GM13977 (cell line): ENCODE measurements at regions not wholly inside any gene's neighbourhood (a gene's known extent, or its start where the extent isn't known, plus 50 kb on each side); places are given as distances from the start of the nearest gene placed in this dataset.
A peak's percentile ranks its signal among the peaks of the same experiment; 100 is the strongest.

ENCODE experiments used
- DNase-seq: peaks from one replicate; pipeline ENCODE4 v3.0.0; 2012; ENCODE audit warnings: low spot score
- in situ Hi-C: fragments of 300-500 bp; cut with MboI; formaldehyde crosslinking; loops from one replicate; pipeline ENCODE4 v1.12.0; 2022; ENCODE audit warnings: low sequenced_read_pairs, low pct_unique_long_range_greater_than_20kb, mixed read lengths, inconsistent platforms; ENCODE audit not compliant: unreplicated experiment
- TF ChIP-seq, protein P1 (sequence below): IDR thresholded peaks from 2 replicates; pipeline ENCODE4 v1.5.1; 2012; ENCODE audit warnings: mild to moderate bottlenecking, control low read depth; ENCODE audit not compliant: insufficient read depth; ENCODE audit errors: extremely low read depth, missing control alignments

DNA sequence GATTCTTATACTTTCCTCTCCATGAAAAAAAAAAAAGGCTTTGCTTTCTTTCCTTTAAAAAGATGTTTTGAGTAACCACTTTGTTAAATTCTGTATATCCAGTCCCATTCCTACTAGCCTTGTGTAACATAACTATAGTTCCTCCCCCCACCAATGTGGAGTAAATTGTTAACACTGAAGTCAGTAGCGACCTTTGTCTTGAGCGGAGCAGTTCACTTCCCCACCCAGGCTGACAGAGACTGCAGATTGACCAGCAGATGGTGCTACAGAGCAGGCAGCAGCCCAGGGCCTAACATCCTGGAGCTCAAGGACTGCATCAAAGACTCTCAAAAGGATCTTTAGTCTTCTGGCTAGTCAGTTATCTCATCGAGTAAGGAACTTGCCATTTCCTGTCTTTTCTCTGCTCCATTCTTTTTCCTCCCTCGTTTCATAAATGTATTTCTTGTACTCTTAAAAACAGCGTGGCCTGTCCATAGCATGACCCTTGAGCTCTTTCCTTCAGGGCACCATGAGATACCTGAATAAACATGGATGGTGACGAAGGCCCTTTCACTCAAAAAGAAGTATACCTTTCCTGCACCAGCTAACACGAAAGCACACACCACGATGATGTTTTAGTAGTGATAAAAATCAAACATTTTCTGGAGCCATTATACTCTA lies 503.5 kb upstream of the PKN2 start:
- in situ Hi-C loops: loop anchor here (25.0 kb wide), 1 partner anchor 407 kb away; no protein-coding TSS in a partner anchor
- TF ChIP-seq, protein P1, sequence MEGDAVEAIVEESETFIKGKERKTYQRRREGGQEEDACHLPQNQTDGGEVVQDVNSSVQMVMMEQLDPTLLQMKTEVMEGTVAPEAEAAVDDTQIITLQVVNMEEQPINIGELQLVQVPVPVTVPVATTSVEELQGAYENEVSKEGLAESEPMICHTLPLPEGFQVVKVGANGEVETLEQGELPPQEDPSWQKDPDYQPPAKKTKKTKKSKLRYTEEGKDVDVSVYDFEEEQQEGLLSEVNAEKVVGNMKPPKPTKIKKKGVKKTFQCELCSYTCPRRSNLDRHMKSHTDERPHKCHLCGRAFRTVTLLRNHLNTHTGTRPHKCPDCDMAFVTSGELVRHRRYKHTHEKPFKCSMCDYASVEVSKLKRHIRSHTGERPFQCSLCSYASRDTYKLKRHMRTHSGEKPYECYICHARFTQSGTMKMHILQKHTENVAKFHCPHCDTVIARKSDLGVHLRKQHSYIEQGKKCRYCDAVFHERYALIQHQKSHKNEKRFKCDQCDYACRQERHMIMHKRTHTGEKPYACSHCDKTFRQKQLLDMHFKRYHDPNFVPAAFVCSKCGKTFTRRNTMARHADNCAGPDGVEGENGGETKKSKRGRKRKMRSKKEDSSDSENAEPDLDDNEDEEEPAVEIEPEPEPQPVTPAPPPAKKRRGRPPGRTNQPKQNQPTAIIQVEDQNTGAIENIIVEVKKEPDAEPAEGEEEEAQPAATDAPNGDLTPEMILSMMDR: peak; percentile 99
- DNase-seq: peak; percentile 29

DNA sequence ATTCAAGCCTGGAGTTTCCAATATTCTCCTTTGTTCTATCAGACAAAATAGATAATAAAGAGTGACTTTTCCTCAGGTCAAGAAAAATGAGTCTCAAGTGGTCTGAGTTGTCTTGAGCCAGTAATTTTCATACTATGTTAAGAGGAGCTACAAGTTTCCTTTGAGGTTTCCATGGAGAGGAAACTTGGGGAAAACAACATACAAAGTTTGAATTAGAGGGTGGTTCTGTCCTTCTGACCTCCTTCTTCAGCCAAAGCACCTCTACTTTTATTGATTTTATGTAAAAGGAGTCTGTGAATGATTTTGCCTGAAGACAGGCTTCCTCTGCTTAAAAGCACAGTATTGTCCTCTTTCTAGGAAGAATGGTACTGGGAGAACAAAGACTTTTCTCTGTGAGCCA lies 497.2 kb upstream of the PKN2 start:
- in situ Hi-C loops: loop anchor here (25.0 kb wide), 1 partner anchor 400 kb away; no protein-coding TSS in a partner anchor
- TF ChIP-seq, protein P1: no peak
- DNase-seq: no peak

DNA sequence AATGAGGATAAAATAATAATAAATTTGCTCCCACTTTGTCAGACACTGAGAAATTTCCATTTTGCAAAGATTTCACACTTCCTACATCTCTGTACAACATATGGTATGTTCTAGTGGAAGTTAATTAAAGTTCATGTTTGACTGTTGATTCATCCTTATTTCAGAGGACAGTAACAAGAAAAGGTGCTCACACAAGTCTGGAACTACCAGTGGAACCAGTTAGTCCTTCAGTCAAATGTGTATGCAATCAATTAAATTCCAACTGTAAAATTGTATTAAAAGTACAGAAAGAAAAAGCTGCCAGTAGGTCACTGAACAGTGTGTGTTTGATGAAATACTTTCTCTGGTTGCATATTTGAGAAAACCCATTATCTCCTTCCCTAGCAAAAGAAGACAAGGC lies 496.0 kb upstream of the PKN2 start:
- DNase-seq: no peak
- TF ChIP-seq, protein P1: no peak
- in situ Hi-C loops: loop anchor here (25.0 kb wide), 1 partner anchor 399 kb away; no protein-coding TSS in a partner anchor

DNA sequence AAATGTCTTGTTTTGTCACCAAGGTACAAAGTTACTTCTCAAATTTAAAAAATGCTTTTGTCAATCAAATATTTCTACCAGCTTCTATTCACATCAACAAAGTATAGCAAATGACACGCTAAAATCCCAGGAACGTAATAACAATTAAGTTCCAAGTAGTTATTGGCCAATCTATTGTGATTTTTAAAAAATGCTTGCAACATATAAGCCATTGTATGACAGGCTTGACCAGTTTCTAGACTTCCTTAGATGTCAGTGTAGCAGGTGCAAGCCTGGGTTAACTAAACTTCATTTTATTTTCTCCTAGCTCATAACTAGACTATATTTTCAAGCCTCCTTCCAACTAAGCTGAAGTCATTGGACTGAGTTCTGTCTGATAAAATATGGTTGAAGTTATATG lies 494.5 kb upstream of the PKN2 start:
- in situ Hi-C loops: loop anchor here (25.0 kb wide), 1 partner anchor 398 kb away; no protein-coding TSS in a partner anchor
- TF ChIP-seq, protein P1: no peak
- no peak for DNase-seq

DNA sequence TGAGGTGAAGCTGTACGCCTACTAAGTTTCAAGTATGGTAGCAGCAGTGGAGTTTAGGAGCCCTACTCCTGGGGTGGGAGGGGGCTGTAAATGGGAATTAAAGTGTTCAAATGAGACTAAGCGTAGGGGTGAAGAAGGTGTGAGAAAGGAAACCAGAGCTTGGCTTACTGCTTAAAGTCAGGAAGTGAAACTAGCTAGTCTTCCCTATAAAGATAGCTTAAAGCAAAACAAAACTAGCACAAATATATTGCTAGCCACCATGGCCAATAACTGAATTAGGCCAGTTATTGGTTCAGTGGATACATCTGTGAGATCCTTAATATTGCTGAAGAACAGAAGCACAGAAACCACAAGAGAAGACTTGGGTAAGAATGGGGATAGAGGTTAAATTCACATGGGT lies 492.2 kb upstream of the PKN2 start:
- TF ChIP-seq, protein P1: no peak
- DNase-seq: peak; percentile 11
- in situ Hi-C loops: loop anchor here (25.0 kb wide), 1 partner anchor 395 kb away; no protein-coding TSS in a partner anchor

DNA sequence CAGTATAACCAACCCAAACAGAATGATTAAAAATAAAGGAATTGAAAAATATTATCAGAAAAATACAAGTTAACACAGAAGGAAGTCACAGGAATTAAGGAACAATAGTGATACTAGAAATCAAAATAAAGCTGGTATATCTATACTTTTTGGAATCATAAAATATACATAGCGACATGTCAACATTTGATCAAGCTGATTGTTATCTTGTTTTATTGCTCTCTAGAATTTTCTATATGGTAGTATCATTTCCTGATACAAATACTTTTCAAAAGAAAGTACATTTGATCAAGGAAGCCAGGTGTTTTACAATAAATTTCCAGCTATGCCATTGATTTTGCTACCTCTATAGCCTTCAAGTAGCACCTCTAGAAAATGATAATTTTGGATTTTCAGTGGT lies 489.5 kb upstream of the PKN2 start:
- TF ChIP-seq, protein P1: no peak
- in situ Hi-C loops: loop anchor here (25.0 kb wide), 1 partner anchor 393 kb away; no protein-coding TSS in a partner anchor
- DNase-seq: no peak
